T-helper 17 cell (primary cell): ENCODE measurements at regions not wholly inside any gene's neighbourhood (a gene's known extent, or its start where the extent isn't known, plus 50 kb on each side); places are given as distances from the start of the nearest gene placed in this dataset.
"Not testable (repeated sequence)": the region's sequence is repeated elsewhere in the genome, so short reads cannot be mapped to it uniquely, and the experiment has no call there.

Source experiments
- ATAC-seq: fragments of 150-1000 bp; cut with Tn5 transposase; 2 replicates; pipeline ENCODE4 v1.10.0; 2021; ENCODE audit warnings: mild to moderate bottlenecking, moderate library complexity
- DNase-seq, 3 donors: peaks; one replicate each; pipeline versions ENCODE4 v3.0.0 to v3.0.0-alpha.2; 2020 to 2021
- H3K9me3 ChIP-seq: one replicate; pipeline ENCODE4 v1.7.0; 2013; ENCODE audit warnings: low read length, mild to moderate bottlenecking; ENCODE audit not compliant: control insufficient read depth, poor library complexity, severe bottlenecking
- H3K27ac Mint-ChIP-seq: one replicate; pipeline ENCODE4 v1.8.0; 2022; ENCODE audit warnings: mild to moderate bottlenecking, moderate library complexity, mixed read lengths
- H3K27me3 Mint-ChIP-seq: one replicate; pipeline ENCODE4 v1.8.0; 2022; ENCODE audit warnings: mixed read lengths
- H3K36me3 Mint-ChIP-seq: one replicate; pipeline ENCODE4 v1.8.0; 2022; ENCODE audit warnings: low read depth, mixed read lengths
- H3K4me1 Mint-ChIP-seq: one replicate; pipeline ENCODE4 v1.8.0; 2022; ENCODE audit warnings: mild to moderate bottlenecking, mixed read lengths
- H3K4me3 Mint-ChIP-seq: one replicate; pipeline ENCODE4 v1.8.0; 2022; ENCODE audit warnings: mild to moderate bottlenecking, moderate library complexity, mixed read lengths

GRCh38 chr2:17401096-17401495, 117.1 kb downstream of the RAD51AP2 start:
- Mint-ChIP-seq H3K4me1 (no peaks in the 10 kb centered on the region), H3K27ac (no peak overlapping the region), H3K27me3 (no peaks in the 10 kb centered on the region), H3K36me3 (no peaks in the 10 kb centered on the region), H3K4me3 (no peak overlapping the region)
- H3K9me3 ChIP-seq = no peaks in the 10 kb centered on the region
- ATAC-seq = no peak
- no peak for DNase-seq

GRCh38 chr2:17398770-17399169, 119.5 kb downstream of the RAD51AP2 start:
- H3K9me3 ChIP-seq = no peaks in the 10 kb centered on the region
- DNase-seq (no peak), ATAC-seq (no peak)
- no peaks in the 10 kb centered on the region for H3K36me3 Mint-ChIP-seq
- no peaks in the 10 kb centered on the region for H3K27me3 Mint-ChIP-seq
- no peaks in the 10 kb centered on the region for H3K4me1 Mint-ChIP-seq
- H3K4me3 Mint-ChIP-seq = no peak overlapping the region
- no peak overlapping the region for H3K27ac Mint-ChIP-seq

GRCh38 chr2:17388798-17389197, 129.4 kb downstream of the RAD51AP2 start:
- Mint-ChIP-seq H3K27me3 (no peaks in the 10 kb centered on the region), H3K27ac (no peak overlapping the region), H3K36me3 (no peaks in the 10 kb centered on the region), H3K4me3 (no peak overlapping the region), H3K4me1 (no peaks in the 10 kb centered on the region)
- ATAC-seq (no peak), DNase-seq (no peak)
- H3K9me3 ChIP-seq = no peaks in the 10 kb centered on the region

- no peak overlapping the region for H3K27ac Mint-ChIP-seq
- H3K9me3 ChIP-seq = no peaks in the 10 kb centered on the region
- no peaks in the 10 kb centered on the region for H3K27me3 Mint-ChIP-seq
- ATAC-seq (no peak), DNase-seq (no peak)
- no peak overlapping the region for H3K4me3 Mint-ChIP-seq
- H3K4me1 Mint-ChIP-seq = no peaks in the 10 kb centered on the region
- H3K36me3 Mint-ChIP-seq = no peaks in the 10 kb centered on the region
Observed at GRCh38 chr2:17387591-17387990, 130.6 kb downstream of the RAD51AP2 start.

GRCh38 chr2:17386771-17387170, 131.5 kb downstream of the RAD51AP2 start:
- H3K27me3 Mint-ChIP-seq = no peaks in the 10 kb centered on the region
- H3K36me3 Mint-ChIP-seq = no peaks in the 10 kb centered on the region
- no peak overlapping the region for H3K27ac Mint-ChIP-seq
- no peaks in the 10 kb centered on the region for H3K9me3 ChIP-seq
- H3K4me1 Mint-ChIP-seq = no peaks in the 10 kb centered on the region
- ATAC-seq (no peak), DNase-seq (no peak)
- H3K4me3 Mint-ChIP-seq = no peak overlapping the region

GRCh38 chr2:17380003-17380402, 138.2 kb downstream of the RAD51AP2 start:
- Mint-ChIP-seq H3K36me3 (no peaks in the 10 kb centered on the region), H3K27me3 (no peaks in the 10 kb centered on the region), H3K27ac (no peak overlapping the region), H3K4me3 (no peak overlapping the region), H3K4me1 (no peaks in the 10 kb centered on the region)
- no peak for DNase-seq
- no peaks in the 10 kb centered on the region for H3K9me3 ChIP-seq
- no peak for ATAC-seq

- no peaks in the 10 kb centered on the region for H3K4me1 Mint-ChIP-seq
- ATAC-seq (no peak), DNase-seq (no peak)
- no peak overlapping the region for H3K27ac Mint-ChIP-seq
- H3K9me3 ChIP-seq = no peaks in the 10 kb centered on the region
- no peaks in the 10 kb centered on the region for H3K36me3 Mint-ChIP-seq
- H3K4me3 Mint-ChIP-seq = no peak overlapping the region
- H3K27me3 Mint-ChIP-seq = no peaks in the 10 kb centered on the region
Observed at GRCh38 chr2:17375262-17375661, 143.0 kb downstream of the RAD51AP2 start.

- H3K36me3 Mint-ChIP-seq = no peaks in the 10 kb centered on the region
- DNase-seq (no peak), ATAC-seq (no peak)
- H3K9me3 ChIP-seq = no peaks in the 10 kb centered on the region
- H3K27ac Mint-ChIP-seq = no peak overlapping the region
- no peaks in the 10 kb centered on the region for H3K27me3 Mint-ChIP-seq
- H3K4me1 Mint-ChIP-seq = no peaks in the 10 kb centered on the region
- H3K4me3 Mint-ChIP-seq = no peak overlapping the region
Observed at GRCh38 chr2:17373741-17374140, 144.5 kb downstream of the RAD51AP2 start.

- H3K9me3 ChIP-seq = no peaks in the 10 kb centered on the region
- Mint-ChIP-seq H3K4me3 (no peak overlapping the region), H3K4me1 (no peaks in the 10 kb centered on the region), H3K27me3 (no peaks in the 10 kb centered on the region), H3K36me3 (no peaks in the 10 kb centered on the region), H3K27ac (no peak overlapping the region)
- no peak for DNase-seq
- no peak for ATAC-seq
Observed at GRCh38 chr2:17373041-17373440, 145.2 kb downstream of the RAD51AP2 start.

GRCh38 chr2:17363846-17364245, 154.4 kb downstream of the RAD51AP2 start:
- H3K9me3 ChIP-seq = no peaks in the 10 kb centered on the region
- Mint-ChIP-seq H3K4me1 (no peaks in the 10 kb centered on the region), H3K36me3 (no peaks in the 10 kb centered on the region), H3K27ac (no peak overlapping the region), H3K4me3 (no peak overlapping the region), H3K27me3 (no peaks in the 10 kb centered on the region)
- no peak for ATAC-seq
- no peak for DNase-seq

- H3K36me3 Mint-ChIP-seq = no peaks in the 10 kb centered on the region
- ATAC-seq (no peak), DNase-seq (no peak)
- no peak overlapping the region for H3K27ac Mint-ChIP-seq
- H3K4me1 Mint-ChIP-seq = no peaks in the 10 kb centered on the region
- H3K9me3 ChIP-seq = no peaks in the 10 kb centered on the region
- H3K4me3 Mint-ChIP-seq = no peak overlapping the region
- H3K27me3 Mint-ChIP-seq = no peaks in the 10 kb centered on the region
Observed at GRCh38 chr2:17362956-17363355, 155.3 kb downstream of the RAD51AP2 start.

- H3K36me3 Mint-ChIP-seq = no peaks in the 10 kb centered on the region
- H3K9me3 ChIP-seq = no peaks in the 10 kb centered on the region
Observed at GRCh38 chr2:17355608-17356329, 162.5 kb downstream of the RAD51AP2 start.

GRCh38 chr2:17353263-17353662, 165.0 kb downstream of the RAD51AP2 start:
- Mint-ChIP-seq H3K27ac (no peak overlapping the region), H3K27me3 (no peaks in the 10 kb centered on the region), H3K36me3 (no peaks in the 10 kb centered on the region), H3K4me1 (no peaks in the 10 kb centered on the region), H3K4me3 (no peak overlapping the region)
- ATAC-seq (no peak), DNase-seq (no peak)
- no peaks in the 10 kb centered on the region for H3K9me3 ChIP-seq

More at GRCh38 chr2:17355608-17356329, 162.5 kb downstream of the RAD51AP2 start:
- Mint-ChIP-seq H3K27ac (no peak overlapping the region), H3K4me1 (no peaks in the 10 kb centered on the region), H3K4me3 (no peak overlapping the region), H3K27me3 (no peaks in the 10 kb centered on the region)
- no peak for ATAC-seq
- no peak for DNase-seq

- DNase-seq, H3K4me1 Mint-ChIP-seq, H3K27ac Mint-ChIP-seq, H3K9me3 ChIP-seq, H3K36me3 Mint-ChIP-seq, H3K27me3 Mint-ChIP-seq, H3K4me3 Mint-ChIP-seq, ATAC-seq: not testable (repeated sequence)
Observed at GRCh38 chr2:17342692-17343091, 175.5 kb downstream of the RAD51AP2 start.
